Activated CD8-positive, alpha-beta memory T cell treated with anti-CD3 and anti-CD28 coated beads, Interleukin-2, amount 50 U/mL, for 24 hours (primary cell): ENCODE measurements at regions not wholly inside any gene's neighbourhood (a gene's known extent, or its start where the extent isn't known, plus 50 kb on each side); places are given as distances from the start of the nearest gene placed in this dataset.
"Not testable (repeated sequence)": the region's sequence is repeated elsewhere in the genome, so short reads cannot be mapped to it uniquely, and the experiment has no call there.

ENCODE experiments used
- DNase-seq: peaks from one replicate; pipeline ENCODE4 v3.0.0-alpha.2; 2020; ENCODE audit errors: extremely low read depth

DNA sequence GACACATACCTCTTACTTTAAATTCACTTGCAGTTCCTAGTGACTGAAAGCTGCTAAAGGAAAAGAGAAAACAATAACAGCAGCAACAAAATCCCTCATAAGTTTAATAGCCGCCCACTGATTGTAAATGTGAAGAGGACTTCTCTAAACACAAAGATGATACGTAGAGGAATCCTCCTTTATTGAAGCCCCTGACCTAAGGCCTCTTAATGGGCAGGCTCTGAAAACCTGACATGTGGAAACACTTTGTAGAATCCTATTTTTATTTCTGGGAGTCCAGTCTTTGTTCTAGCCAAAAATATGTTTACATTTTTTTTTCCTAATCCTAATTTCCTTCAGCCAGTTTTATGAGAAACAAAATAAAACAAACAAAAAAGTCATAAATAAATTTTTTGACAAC is 1277.7 kb upstream of the CELF4 start:
- DNase-seq: no peak

DNA sequence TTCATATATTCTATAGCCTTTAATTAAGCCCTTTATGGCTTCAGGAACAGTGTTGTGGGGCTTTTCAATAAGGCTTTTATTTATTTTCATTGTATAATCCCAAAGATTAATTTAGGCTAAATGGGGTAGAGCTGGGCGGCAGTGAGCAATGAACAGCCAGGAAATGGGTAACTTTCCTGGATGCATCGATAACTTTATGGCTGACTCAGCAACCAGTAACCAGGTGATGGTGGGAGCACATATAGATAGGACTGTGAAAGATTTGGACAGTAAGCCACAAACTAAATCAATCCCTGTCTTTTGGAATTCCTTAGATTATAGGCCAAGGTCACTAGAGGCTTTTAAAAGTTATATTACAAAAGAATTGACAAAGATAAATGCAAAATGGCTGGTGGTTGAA is 1260.6 kb upstream of the CELF4 start:
- no peak for DNase-seq

DNA sequence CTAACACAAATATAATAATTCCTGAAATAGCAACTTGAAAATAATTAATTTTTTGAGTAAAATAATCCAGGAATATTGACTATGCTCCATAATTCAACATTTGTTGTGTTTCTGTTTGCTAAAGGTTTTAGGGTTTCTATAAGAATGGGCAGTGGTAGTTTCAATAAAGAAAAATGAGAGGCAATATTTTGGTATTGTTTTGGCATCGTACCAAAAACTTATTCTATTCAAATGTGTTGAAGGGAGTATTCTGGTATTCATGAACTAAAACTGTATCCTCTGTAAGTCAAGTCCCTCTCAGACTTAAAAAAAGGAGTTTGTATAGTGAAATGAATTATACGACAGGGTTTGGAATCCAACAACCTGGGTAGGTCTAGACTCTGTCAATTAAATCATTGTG is 1245.6 kb upstream of the CELF4 start:
- DNase-seq: no peak

DNA sequence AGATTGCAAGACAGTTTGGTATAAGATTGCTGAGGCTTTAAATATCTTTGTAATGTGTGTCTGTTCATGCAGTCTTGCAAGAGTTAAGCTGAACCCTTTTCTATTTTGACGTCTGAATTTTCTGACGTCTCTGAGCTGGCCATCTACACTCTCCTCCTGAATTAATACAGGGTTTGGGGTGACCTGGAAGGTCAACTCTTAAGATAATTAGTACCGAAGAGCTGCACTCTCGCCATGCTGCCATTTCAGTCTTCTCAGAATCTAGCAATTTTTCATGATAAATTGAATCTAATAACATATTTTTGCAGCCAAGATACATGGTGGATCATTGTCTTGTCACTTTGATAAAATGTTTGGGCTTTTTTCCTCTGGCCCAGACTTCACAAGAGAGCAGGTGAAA is 1245.2 kb upstream of the CELF4 start:
- DNase-seq: no peak

DNA sequence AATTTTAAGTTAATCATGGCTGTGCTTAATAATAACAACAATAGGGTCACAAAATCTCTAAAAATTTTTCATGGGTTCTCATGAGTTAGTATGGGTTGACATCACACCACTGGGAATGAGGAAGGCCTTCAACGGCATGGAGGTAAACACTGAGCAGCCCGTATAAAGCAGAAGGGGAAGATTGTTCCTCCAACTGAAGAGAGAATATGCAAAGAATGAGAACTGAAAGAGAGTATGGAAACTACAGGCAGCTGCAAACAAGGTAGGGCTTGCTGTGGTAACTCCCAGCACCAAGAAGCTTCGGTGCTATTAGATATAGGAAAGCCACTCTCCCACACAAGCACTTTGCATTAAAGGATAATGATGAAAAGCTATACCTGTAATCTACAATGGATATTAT is 1242.3 kb upstream of the CELF4 start:
- no peak for DNase-seq

DNA sequence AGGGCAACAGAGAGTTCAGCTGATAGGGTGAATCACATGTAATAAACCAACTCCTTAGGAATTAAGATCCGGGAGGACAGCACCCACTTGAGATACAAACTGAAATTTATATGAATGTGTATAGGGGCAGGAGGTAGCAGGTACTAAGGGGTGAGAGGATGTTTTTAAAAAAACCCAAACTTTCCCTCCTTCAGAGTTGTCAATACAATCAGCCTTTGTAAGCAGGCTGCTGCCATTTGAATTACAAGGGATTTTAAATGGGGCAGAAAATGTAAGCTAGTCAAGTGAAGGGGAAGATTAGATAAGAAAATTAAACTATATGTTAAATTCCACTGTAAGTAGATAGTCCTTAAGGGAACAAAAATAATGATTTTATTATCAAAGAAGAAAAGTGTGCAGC is 1239.7 kb upstream of the CELF4 start:
- no peak for DNase-seq

DNA sequence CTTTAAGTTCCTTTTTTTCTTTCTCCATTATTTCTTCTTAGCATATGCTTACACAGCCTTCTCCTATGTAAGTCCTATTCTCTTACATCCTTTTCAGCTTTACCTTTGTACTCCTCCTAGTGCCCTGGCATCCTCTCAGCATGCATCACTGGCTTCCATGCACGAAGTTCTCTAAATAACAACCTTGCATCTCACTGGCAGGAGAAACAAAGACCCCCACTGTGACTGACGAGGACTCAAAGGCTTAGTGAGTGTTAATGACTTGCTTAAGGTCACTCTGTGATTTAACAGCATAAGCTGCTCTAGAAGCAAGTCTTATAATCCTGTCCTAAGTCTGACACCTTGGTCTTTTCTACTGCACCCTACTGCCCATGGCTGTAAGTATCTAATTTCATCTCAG is 1236.0 kb upstream of the CELF4 start:
- no peak for DNase-seq

DNA sequence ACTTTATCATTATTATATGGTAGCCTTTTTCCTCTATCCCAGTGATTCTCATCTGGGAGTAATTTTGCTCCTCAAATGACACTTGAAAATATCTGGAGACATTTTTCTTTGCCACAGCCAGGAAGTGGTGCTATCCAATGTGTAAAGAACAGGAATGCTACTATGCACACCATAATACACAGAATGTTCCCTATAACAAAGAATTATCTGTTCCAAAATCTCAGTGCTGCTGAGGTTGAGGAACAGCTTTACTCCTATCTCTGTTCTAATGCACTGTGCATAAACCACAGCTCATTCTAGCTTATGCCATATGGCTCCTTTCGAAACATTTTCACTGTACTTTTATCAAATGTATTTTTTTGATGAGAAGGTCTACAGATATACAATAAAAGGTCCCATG is 1231.2 kb upstream of the CELF4 start:
- DNase-seq: no peak

DNA sequence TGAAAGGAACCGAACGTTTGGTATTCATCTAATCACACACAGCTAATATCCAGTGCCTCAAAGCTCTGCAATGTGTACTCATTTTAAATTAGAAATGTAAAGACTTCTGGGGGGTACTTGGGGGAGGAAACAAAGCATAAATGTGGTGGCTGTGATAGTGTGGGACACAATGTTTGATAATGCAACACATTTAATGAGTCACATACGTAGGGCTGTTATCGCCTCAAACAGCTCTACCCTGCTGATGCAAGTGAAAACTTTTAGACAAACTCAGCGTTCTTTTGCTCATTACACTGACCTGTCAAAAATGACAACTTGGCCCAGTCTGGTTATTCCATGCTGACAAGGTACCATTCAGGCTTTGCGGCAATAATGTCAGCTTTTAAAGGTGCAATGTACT is 1227.1 kb upstream of the CELF4 start:
- DNase-seq: no peak

DNA sequence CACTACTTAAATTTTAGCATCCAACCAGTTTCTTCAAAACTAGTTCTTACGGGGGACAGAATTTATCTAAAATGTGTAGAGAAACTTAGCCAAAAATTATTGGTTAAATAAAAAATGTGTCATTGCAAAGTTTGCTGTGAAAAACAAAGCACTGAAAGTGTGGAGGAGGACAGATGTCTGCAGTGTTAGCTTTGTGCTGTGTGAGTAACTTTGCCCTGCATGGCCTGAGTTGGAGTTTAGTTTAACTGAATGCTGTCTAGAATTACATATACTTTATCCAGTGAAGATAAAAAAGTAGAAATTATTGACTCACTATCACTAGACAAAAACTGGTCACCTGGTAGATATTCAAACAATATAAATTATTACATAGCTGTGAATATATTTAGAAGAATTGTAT is 1225.2 kb upstream of the CELF4 start:
- no peak for DNase-seq

DNA sequence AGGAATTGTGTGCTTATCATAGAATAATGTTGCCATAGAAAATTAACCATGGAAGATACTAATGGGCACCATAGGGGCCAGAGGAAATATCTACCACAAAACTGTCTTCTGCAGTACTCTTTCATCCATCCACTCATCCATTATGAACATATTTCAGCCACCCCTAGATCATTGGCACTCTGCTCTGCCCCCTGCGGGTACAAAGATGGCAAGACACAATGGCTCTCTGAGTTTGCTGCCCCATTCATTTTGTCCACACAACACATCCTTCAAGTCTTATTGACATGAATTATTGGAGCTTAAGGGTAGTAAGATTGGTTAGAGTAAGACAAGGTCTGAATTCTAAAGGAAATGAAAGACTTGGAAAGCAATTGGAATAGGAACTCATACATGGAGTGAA is 1224.7 kb upstream of the CELF4 start:
- DNase-seq: no peak

DNA sequence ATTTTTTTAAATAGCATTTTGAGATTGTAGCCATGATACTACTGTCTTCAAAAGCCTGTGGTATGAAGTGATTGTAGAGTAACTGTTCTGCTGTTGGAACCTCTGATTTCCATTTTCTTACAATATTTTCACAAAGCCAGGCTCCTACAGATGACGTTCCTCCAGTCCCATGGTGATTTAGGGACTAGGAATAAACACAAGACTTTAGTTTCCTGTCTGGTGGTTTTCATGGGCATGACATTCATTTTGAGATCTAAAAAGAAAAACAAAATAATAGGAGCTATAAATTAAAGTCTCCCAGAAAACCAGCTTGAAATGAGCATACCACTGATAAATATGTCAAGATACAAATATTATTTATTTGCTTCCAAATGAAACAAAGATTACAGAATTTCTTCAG is 1223.5 kb upstream of the CELF4 start:
- no peak for DNase-seq

DNA sequence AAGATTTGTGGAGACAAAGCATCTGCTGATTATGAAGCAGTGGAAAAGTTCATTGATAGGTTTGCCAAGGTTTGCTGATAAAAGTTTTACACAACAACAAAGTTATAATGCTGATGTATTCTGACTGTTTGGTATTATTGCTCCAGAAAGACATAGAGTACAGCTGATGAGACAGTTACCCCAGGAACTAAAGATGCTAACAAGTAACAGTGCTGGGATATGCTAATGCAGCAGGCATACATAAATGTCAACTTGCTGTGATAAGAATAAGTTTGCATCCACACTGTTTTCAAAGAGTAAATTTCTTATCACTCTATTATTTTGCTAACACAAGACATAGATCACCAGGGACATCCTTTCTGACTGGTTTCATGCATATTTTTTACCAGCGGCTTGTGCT is 1221.3 kb upstream of the CELF4 start:
- no peak for DNase-seq

DNA sequence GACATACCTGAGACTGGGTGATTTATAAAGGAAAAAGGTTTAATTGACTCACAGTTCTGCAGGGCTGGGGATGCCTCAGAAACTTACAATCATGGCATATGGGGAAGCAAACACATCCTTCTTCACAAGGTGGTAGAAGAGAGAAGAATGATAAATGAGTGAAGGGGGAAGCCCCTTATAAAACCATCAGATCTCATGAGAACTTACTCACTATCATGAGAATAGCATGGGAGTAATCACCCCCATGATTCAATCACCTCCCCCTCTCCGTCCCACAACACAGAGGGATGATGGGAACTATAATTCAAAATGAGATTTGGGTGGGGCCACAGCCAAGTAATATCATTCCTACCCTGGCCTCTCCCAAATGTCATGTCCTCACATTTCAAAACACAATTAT is 1206.0 kb upstream of the CELF4 start:
- DNase-seq: not testable (repeated sequence)

DNA sequence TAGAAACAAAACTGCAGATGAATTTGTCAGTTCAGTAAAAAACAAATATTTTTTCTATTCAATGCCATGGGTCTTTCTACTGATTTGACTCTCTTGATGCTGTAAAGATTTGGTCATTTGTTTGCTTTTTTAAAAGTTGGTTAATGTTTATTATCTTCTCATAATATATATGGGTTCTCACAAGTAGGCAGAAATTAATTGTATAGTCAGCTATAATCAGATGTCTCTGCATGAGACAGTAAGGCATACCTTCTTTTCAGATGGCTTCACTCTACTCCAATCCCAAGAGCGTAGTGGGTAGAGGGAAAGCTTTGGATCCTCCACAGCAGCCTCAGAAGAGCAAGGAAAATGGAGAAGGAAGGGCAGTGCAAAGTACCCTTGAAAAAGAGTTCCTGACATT is 1202.9 kb upstream of the CELF4 start:
- DNase-seq: no peak

DNA sequence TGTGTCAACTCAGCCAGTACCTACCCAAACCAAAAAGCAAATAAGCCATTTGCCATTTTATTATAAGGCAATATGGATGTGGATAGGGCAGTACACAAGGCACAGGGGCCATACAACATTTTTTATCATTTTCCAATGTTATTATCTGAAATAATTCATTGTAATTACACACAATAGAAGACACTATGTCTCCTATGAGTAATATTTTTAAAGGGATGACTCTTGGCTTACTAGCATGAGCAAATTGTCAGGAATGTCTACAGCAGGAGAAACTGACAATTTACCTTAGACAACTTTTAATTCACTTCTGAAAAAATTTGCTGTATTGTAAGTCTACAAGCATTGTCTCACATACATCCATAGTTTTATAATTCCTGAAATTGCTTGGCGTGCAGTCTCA is 1193.9 kb upstream of the CELF4 start:
- no peak for DNase-seq

DNA sequence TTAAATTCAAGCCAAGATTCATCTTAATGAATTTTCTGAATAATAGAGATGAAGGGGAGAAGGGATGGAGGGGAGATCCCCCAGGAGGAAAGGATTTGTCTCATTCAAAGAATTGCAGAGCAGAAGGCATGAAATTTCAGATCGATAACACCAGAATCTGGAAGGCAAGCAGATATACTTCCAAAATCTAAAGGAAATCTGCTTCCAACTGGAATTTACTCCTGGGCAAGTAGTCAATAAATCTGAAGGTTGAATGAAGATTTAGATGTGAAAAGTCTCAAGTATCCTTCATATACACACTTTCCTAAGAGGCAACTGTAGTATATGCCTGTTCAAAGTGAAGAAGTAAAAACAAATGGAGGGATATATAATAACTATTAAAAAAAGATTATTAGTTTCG is 1190.8 kb upstream of the CELF4 start:
- DNase-seq: no peak

DNA sequence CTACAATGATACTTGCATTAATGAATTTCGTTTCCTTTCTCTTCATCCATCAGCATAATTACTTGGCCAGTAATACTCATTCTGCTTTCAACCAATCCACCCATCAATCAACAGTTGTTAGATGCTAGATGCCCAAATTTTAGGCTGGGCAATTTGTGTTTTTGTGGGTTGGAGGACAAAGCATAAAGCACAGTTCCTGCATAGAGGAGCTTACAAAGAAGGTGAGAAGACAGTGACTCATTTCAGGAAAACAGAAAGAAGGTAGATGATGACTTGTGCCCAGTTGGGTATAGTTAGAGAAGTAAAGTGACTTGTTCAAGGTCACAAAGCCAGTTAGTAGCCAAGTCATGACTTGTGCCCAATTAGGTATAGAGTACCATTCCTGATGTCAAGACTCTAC is 1186.8 kb upstream of the CELF4 start:
- DNase-seq: no peak

DNA sequence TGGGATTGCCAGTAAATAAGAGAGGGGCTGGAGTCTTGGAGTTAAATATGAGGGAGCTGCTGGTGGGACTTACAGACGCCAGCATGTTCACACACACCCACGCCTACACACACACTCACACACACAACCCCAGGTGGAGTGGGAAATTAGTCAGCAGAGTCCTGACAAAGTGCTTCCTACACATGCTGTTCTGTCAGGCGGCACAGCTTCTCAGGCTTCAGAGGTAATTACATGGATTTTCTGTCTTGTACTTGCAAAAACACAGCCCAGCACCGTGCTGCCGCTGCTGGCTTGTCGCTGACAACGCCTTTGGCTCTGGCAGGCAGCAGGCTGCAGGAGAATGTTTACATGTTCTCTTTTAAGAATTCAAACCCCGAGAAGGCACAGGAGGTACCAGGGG is 1186.3 kb upstream of the CELF4 start:
- DNase-seq: no peak

DNA sequence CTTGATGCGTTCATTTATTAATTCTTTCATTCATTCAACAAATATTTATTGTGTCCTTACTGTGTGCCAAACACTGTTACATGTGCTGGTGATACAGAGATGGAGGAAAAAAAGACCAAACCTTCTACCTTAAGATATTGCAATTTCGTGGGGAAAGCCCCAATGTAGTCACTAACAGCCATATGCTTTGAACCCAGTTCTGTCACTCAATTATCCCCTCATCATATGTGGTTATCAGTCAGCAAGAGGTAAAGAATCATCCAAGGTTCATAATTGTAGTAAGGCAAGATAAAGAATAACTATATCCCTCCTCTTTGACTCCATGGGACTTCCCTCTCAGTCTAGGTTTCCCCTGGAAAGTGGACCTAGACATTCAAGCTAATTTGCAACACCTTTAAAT is 1185.6 kb upstream of the CELF4 start:
- DNase-seq: no peak

DNA sequence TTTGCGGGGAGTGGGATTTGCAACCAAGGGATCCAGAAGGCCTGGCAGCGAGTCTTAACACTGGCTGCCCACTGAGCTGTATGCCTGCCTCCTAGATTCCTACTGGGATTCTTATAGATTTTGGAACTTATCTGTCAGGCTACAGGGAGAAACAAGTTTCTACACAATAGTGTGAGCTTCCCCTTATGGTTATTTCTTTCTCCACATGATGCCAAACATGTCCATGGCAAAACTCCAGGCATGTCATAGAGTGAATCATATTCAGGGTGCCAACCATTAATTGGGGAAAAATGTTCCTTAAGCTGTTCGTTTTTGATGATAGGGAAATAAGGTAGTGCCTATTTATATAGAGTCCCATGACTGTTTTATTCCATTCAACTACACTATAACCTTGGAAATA is 1185.2 kb upstream of the CELF4 start:
- DNase-seq: no peak

DNA sequence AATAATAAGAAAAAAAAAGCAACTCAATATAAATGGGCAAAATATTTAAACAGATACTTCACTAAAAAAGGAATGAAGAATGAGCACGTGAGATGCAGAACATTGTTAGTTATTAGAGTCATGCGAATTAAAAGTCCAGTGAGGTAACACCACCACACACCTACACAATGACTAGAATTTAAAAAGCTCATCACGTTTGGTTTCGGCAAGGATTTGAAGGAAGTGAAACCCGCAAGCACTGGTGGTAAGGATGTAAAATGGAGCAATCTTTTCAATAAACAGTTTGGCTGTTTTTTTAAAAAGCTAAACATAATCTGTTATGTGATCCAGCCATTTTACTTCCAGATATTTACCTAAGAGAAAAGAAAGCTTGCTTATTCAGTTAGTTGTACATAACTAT is 1181.6 kb upstream of the CELF4 start:
- DNase-seq: no peak

DNA sequence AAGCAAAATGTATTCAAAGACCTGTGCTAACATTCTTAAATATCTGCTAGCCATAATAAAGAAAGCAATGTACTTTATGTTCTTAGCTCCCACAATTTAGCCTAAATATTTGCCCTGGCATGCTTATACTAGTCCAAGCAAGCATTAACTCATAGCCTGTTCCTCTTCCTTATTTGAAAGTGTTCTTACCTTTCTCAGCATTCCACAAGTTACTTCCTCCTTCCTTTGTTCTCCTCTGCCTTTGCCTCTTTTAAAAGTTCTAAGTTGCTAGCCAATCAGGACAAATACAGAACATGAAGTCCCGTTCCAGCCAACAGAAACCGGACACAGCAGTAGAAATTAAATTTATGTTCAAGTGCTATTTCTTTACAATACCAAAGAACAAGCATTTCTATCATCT is 1154.6 kb upstream of the CELF4 start:
- not testable (repeated sequence) for DNase-seq

DNA sequence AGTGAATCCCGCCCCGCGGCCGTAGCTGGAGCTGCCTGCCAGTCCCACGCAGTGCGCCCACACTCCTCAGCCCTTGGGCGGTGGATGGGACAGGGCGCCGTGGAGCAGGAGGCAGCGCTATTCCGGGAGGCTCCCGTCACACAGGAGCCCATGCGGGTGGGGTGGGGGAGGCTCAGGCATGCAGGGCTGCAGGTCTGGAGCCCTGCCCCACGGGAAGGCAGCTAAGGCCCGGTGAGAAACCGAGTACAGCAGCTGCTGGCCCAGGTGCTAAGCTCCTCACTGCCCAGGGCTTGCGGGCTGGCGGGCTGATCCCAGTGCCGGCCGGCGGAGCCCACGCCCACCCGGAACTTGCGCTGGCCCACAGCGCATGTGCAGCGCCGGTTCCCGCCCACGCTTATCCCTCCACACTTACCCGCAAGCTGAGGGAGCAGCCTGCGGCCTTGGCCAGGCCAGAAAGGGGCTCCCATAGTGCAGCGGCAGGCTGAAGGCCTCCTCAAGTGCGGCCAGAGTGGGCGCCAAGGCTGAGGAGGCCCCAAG is 1152.8 kb upstream of the CELF4 start:
- no peak for DNase-seq

DNA sequence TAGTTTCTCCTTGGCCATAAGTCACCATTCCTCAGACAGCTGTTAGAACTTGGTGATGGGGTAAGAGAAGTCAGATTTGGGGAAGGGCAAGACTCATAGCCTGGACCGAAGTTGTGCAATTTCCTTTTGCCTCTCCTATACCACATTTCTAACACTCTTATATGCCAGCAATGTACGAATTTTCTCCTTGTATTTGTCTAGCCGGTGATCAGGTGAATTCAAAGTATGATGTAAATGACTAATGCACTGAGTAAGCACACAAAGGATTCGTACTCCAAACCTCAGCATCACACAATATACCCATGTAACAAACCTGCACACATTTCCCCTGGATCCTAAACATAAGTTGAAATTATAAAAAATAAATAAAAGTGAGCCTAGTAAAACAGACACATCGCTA is 1143.5 kb upstream of the CELF4 start:
- DNase-seq: no peak
